ENCODE measurements at regions not wholly inside any gene's neighbourhood (a gene's known extent, or its start where the extent isn't known, plus 50 kb on each side); places are given as distances from the start of the nearest gene placed in this dataset.

DNA sequence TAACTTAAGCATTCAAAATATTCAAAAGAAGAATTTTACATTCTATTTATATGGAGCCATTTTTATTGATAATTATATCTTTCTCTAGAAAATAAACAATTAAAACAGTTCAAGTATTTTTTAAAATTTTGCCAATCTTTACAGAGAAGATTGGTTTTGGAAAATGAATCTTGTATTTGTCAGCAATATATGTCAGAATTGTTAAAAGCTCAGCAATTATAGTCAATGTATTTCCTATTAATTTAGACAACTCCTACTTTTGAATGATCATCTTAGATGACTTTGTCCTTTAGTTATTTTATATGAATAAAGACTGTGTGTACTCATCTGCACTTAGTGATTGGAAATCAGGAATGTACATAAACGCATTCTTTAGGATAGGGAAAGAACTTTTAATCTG, 223.9 kb upstream of the MAD2L1 start:
- no peak for TF ChIP-seq CTCF (conservative IDR thresholded peaks at IDR 0.05; ENCODE audit: low read depth in 2 of 2)
- TF ChIP-seq, protein P1, sequence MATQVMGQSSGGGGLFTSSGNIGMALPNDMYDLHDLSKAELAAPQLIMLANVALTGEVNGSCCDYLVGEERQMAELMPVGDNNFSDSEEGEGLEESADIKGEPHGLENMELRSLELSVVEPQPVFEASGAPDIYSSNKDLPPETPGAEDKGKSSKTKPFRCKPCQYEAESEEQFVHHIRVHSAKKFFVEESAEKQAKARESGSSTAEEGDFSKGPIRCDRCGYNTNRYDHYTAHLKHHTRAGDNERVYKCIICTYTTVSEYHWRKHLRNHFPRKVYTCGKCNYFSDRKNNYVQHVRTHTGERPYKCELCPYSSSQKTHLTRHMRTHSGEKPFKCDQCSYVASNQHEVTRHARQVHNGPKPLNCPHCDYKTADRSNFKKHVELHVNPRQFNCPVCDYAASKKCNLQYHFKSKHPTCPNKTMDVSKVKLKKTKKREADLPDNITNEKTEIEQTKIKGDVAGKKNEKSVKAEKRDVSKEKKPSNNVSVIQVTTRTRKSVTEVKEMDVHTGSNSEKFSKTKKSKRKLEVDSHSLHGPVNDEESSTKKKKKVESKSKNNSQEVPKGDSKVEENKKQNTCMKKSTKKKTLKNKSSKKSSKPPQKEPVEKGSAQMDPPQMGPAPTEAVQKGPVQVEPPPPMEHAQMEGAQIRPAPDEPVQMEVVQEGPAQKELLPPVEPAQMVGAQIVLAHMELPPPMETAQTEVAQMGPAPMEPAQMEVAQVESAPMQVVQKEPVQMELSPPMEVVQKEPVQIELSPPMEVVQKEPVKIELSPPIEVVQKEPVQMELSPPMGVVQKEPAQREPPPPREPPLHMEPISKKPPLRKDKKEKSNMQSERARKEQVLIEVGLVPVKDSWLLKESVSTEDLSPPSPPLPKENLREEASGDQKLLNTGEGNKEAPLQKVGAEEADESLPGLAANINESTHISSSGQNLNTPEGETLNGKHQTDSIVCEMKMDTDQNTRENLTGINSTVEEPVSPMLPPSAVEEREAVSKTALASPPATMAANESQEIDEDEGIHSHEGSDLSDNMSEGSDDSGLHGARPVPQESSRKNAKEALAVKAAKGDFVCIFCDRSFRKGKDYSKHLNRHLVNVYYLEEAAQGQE (IDR thresholded peaks at IDR 0.05; ENCODE audit: unreplicated experiment): no peak
- TF ChIP-seq NANOG (IDR thresholded peaks at IDR 0.05; ENCODE audit: borderline replicate concordance): no peak
- no peak for TF ChIP-seq EZH2 (IDR thresholded peaks at IDR 0.05; ENCODE audit: low read depth, unreplicated experiment)
- no peak for TF ChIP-seq POLR2AphosphoS5 (IDR thresholded peaks at IDR 0.05; ENCODE audit: low read depth)
